Thyroid gland (tissue), 4 donors: ENCODE measurements at regions not wholly inside any gene's neighbourhood (a gene's known extent, or its start where the extent isn't known, plus 50 kb on each side); places are given as distances from the start of the nearest gene placed in this dataset.

Experiments used
- POLR2A ChIP-seq, 2 donors: fragments of 450-650 bp; IDR thresholded peaks; one replicate each; pipeline ENCODE4 v1.6.1; 2017; ENCODE audit warnings: antibody characterized with exemption in 2 of 2, mild to moderate bottlenecking in 2 of 2, moderate library complexity in 1 of 2
- TF ChIP-seq, protein P1 (sequence below), 6 experiments: fragments of 200-600 bp in 3 of 6; fragments of 450-650 bp in 3 of 6; sonication (generic) in 3 of 6; IDR thresholded peaks; one replicate each; pipeline ENCODE4 v1.5.1; 2016 to 2019; ENCODE audit warnings: antibody characterized with exemption in 6 of 6, mild to moderate bottlenecking in 2 of 6, inconsistent platforms in 1 of 6, moderate library complexity in 1 of 6

DNA sequence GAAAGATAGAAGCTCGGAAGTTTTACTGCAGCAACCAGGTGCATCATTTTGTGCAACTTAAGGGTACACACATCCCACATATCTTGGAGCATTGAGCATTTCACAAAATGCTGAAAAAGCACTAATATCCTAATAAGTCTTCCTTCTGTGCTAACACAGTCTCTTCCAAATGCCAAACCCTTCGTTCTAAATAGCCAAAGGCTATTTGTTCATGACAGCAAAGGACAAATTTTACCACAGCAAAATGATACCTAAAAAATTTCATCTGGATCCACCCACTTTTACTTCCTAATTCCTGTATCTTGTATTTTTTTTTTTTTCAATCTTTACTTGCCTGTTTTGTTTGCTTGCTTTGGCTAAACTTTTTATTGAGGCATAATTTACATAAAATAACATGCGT, 435.0 kb downstream of the RND3 start:
- TF ChIP-seq, protein P1, sequence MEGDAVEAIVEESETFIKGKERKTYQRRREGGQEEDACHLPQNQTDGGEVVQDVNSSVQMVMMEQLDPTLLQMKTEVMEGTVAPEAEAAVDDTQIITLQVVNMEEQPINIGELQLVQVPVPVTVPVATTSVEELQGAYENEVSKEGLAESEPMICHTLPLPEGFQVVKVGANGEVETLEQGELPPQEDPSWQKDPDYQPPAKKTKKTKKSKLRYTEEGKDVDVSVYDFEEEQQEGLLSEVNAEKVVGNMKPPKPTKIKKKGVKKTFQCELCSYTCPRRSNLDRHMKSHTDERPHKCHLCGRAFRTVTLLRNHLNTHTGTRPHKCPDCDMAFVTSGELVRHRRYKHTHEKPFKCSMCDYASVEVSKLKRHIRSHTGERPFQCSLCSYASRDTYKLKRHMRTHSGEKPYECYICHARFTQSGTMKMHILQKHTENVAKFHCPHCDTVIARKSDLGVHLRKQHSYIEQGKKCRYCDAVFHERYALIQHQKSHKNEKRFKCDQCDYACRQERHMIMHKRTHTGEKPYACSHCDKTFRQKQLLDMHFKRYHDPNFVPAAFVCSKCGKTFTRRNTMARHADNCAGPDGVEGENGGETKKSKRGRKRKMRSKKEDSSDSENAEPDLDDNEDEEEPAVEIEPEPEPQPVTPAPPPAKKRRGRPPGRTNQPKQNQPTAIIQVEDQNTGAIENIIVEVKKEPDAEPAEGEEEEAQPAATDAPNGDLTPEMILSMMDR (IDR thresholded peaks at IDR 0.05), result no peak
- no peak for TF ChIP-seq POLR2A (IDR thresholded peaks at IDR 0.05)
